GM06990 (cell line): ENCODE measurements at regions not wholly inside any gene's neighbourhood (a gene's known extent, or its start where the extent isn't known, plus 50 kb on each side); places are given as distances from the start of the nearest gene placed in this dataset.

ENCODE experiments used
- DNase-seq: peaks from one replicate; pipeline ENCODE4 v3.0.0-alpha.2; 2011; ENCODE audit not compliant: insufficient read length; ENCODE audit errors: extremely low read depth
- H3K27me3 ChIP-seq: replicated peaks from 2 replicates; pipeline ENCODE4 v1.6.0; 2011; ENCODE audit warnings: low read length; ENCODE audit not compliant: control insufficient read depth, insufficient read depth
- H3K36me3 ChIP-seq: 2 replicates; pipeline ENCODE4 v1.5.1; 2011; ENCODE audit warnings: low read length; ENCODE audit not compliant: control insufficient read depth, insufficient read depth
- H3K4me3 ChIP-seq: replicated peaks from 2 replicates; pipeline ENCODE4 v1.5.1; 2011; ENCODE audit warnings: low read depth, mild to moderate bottlenecking, control low read depth, low read length
- CTCF ChIP-seq: IDR thresholded peaks from 2 replicates; pipeline ENCODE4 v1.5.1; 2011; ENCODE audit warnings: low read length, control low read depth, mild to moderate bottlenecking, inconsistent platforms; ENCODE audit not compliant: insufficient read depth, poor library complexity, severe bottlenecking

- Histone ChIP-seq H3K4me3 (no peak overlapping the region), H3K36me3 (no peaks in the 10 kb centered on the region), H3K27me3 (no peaks in the 10 kb centered on the region)
- DNase-seq, result no peak
- no peak for TF ChIP-seq CTCF
Observed at GRCh38 chr5:96235008-96235910, 197.8 kb downstream of the PCSK1 start.

- no peak for TF ChIP-seq CTCF
- DNase-seq, result no peak
- Histone ChIP-seq H3K4me3 (no peak overlapping the region), H3K27me3 (no peaks in the 10 kb centered on the region), H3K36me3 (no peaks in the 10 kb centered on the region)
Observed at GRCh38 chr5:96232602-96233001, 200.4 kb downstream of the PCSK1 start.

- no peak for TF ChIP-seq CTCF
- no peaks in the 10 kb centered on the region for H3K36me3 ChIP-seq
- no peak for DNase-seq
- H3K27me3 ChIP-seq, result no peaks in the 10 kb centered on the region
- H3K4me3 ChIP-seq, result no peak overlapping the region
Observed at GRCh38 chr5:96229188-96229587, 203.9 kb downstream of the PCSK1 start.

GRCh38 chr5:96228408-96228807, 204.6 kb downstream of the PCSK1 start:
- no peak for TF ChIP-seq CTCF
- no peak for DNase-seq
- Histone ChIP-seq H3K36me3 (no peaks in the 10 kb centered on the region), H3K4me3 (no peak overlapping the region), H3K27me3 (no peaks in the 10 kb centered on the region)

- Histone ChIP-seq H3K36me3 (no peaks in the 10 kb centered on the region), H3K27me3 (no peaks in the 10 kb centered on the region), H3K4me3 (no peak overlapping the region)
- TF ChIP-seq CTCF, result no peak
- DNase-seq, result no peak
Observed at GRCh38 chr5:96227957-96228356, 205.1 kb downstream of the PCSK1 start.

- no peak for TF ChIP-seq CTCF
- Histone ChIP-seq H3K36me3 (no peaks in the 10 kb centered on the region), H3K4me3 (no peak overlapping the region), H3K27me3 (no peaks in the 10 kb centered on the region)
- no peak for DNase-seq
Observed at GRCh38 chr5:96226941-96227552, 206.0 kb downstream of the PCSK1 start.
